HL-60 (cell line): ENCODE measurements at regions not wholly inside any gene's neighbourhood (a gene's known extent, or its start where the extent isn't known, plus 50 kb on each side); places are given as distances from the start of the nearest gene placed in this dataset.

Experiments used
- DNase-seq, 2 experiments: peaks; one replicate each; pipeline ENCODE4 v3.0.0-alpha.2; 2010 to 2020; ENCODE audit warnings: low read depth in 1 of 2, low spot score in 1 of 2
- H3K27ac ChIP-seq: fragments of 250-450 bp; sonication (Bioruptor Pico); replicated peaks from 2 replicates; pipeline ENCODE4 v1.5.1; 2020; ENCODE audit warnings: mild to moderate bottlenecking, moderate library complexity
- H3K27me3 ChIP-seq: fragments of 250-450 bp; sonication (Bioruptor Pico); 2 replicates; pipeline ENCODE4 v1.5.1; 2021; ENCODE audit warnings: mild to moderate bottlenecking, moderate library complexity; ENCODE audit not compliant: insufficient read depth, poor library complexity, severe bottlenecking
- H3K4me3 ChIP-seq: replicated peaks from 2 replicates; pipeline ENCODE4 v1.5.1; 2011; ENCODE audit warnings: mild to moderate bottlenecking, control low read depth, low read length; ENCODE audit not compliant: insufficient read depth
- CTCF ChIP-seq: IDR thresholded peaks from one replicate; pipeline ENCODE4 v1.5.1; 2011; ENCODE audit warnings: low read length, control low read depth, inconsistent platforms; ENCODE audit not compliant: insufficient read depth
- GABPA ChIP-seq: IDR thresholded peaks from 2 replicates; pipeline ENCODE4 v1.6.1; 2012; ENCODE audit warnings: low read depth
- POLR2AphosphoS5 ChIP-seq: IDR thresholded peaks from 2 replicates; pipeline ENCODE4 v1.6.1; 2012; ENCODE audit warnings: low read depth
- REST ChIP-seq: IDR thresholded peaks from 2 replicates; pipeline ENCODE4 v1.6.1; 2012; ENCODE audit warnings: low read depth; ENCODE audit not compliant: insufficient replicate concordance
- SPI1 ChIP-seq: IDR thresholded peaks from 2 replicates; pipeline ENCODE4 v1.6.1; 2012; ENCODE audit warnings: low read depth, mild to moderate bottlenecking, borderline replicate concordance

- H3K27me3 ChIP-seq = no peaks in the 10 kb centered on the region
- H3K27ac ChIP-seq = no peak overlapping the region
- H3K4me3 ChIP-seq = no peak overlapping the region
- TF ChIP-seq SPI1 = no peak
- TF ChIP-seq GABPA = no peak
- no peak for TF ChIP-seq POLR2AphosphoS5
- TF ChIP-seq CTCF = no peak
- TF ChIP-seq REST = no peak
- DNase-seq = no peak
Observed at GRCh38 chr11:116643521-116643920, 129.3 kb downstream of the BUD13 start.

GRCh38 chr11:116642902-116643301 is 129.9 kb downstream of the BUD13 start:
- H3K27me3 ChIP-seq = no peaks in the 10 kb centered on the region
- DNase-seq = no peak
- H3K27ac ChIP-seq = no peak overlapping the region
- TF ChIP-seq POLR2AphosphoS5 (no peak), CTCF (no peak), GABPA (no peak), REST (no peak), SPI1 (no peak)
- no peak overlapping the region for H3K4me3 ChIP-seq

- DNase-seq = no peak
- no peaks in the 10 kb centered on the region for H3K27me3 ChIP-seq
Observed at GRCh38 chr11:116642481-116642880, 130.3 kb downstream of the BUD13 start.

More at GRCh38 chr11:116642481-116642880, 130.3 kb downstream of the BUD13 start:
- H3K4me3 ChIP-seq = no peak overlapping the region
- no peak for TF ChIP-seq CTCF
- TF ChIP-seq POLR2AphosphoS5 = no peak
- no peak for TF ChIP-seq SPI1
- TF ChIP-seq REST = no peak
- no peak for TF ChIP-seq GABPA
- H3K27ac ChIP-seq = no peak overlapping the region
